Ishikawa (cell line): ENCODE measurements at regions not wholly inside any gene's neighbourhood (a gene's known extent, or its start where the extent isn't known, plus 50 kb on each side); places are given as distances from the start of the nearest gene placed in this dataset.

Source experiments
- CEBPB ChIP-seq: IDR thresholded peaks from 2 replicates; pipeline ENCODE4 v1.6.1; 2012
- CREB1 ChIP-seq: IDR thresholded peaks from 2 replicates; pipeline ENCODE4 v1.6.1; 2012; ENCODE audit warnings: low read depth
- EGR1 ChIP-seq: IDR thresholded peaks from 2 replicates; pipeline ENCODE4 v1.6.1; 2012
- EP300 ChIP-seq: IDR thresholded peaks from 2 replicates; pipeline ENCODE4 v1.6.1; 2012; ENCODE audit warnings: borderline replicate concordance
- FOXM1 ChIP-seq: IDR thresholded peaks from 2 replicates; pipeline ENCODE4 v1.6.1; 2012; ENCODE audit warnings: low read depth, borderline replicate concordance
- NFIC ChIP-seq: IDR thresholded peaks from 2 replicates; pipeline ENCODE4 v1.6.1; 2012
- RAD21 ChIP-seq: IDR thresholded peaks from 2 replicates; pipeline ENCODE4 v1.6.1; 2012; ENCODE audit warnings: low read depth
- TAF1 ChIP-seq: IDR thresholded peaks from 2 replicates; pipeline ENCODE4 v1.6.1; 2012; ENCODE audit warnings: low read depth, mild to moderate bottlenecking
- TCF12 ChIP-seq: IDR thresholded peaks from 2 replicates; pipeline ENCODE4 v1.6.1; 2012; ENCODE audit warnings: low read depth
- TEAD4 ChIP-seq: IDR thresholded peaks from 2 replicates; pipeline ENCODE4 v1.6.1; 2012
- YY1 ChIP-seq: IDR thresholded peaks from 2 replicates; pipeline ENCODE4 v1.6.1; 2012; ENCODE audit warnings: low read depth
- ZBTB7A ChIP-seq: IDR thresholded peaks from 2 replicates; pipeline ENCODE4 v1.6.1; 2012; ENCODE audit warnings: low read depth
- TF ChIP-seq, protein P1 (sequence below): IDR thresholded peaks from 2 replicates; pipeline ENCODE4 v1.6.1; 2012
- TF ChIP-seq, protein P2 (sequence below): IDR thresholded peaks from 2 replicates; pipeline ENCODE4 v1.6.1; 2012
- TF ChIP-seq, protein P3 (sequence below): IDR thresholded peaks from 2 replicates; pipeline ENCODE4 v1.6.1; 2012; ENCODE audit warnings: low read depth, mild to moderate bottlenecking

DNA sequence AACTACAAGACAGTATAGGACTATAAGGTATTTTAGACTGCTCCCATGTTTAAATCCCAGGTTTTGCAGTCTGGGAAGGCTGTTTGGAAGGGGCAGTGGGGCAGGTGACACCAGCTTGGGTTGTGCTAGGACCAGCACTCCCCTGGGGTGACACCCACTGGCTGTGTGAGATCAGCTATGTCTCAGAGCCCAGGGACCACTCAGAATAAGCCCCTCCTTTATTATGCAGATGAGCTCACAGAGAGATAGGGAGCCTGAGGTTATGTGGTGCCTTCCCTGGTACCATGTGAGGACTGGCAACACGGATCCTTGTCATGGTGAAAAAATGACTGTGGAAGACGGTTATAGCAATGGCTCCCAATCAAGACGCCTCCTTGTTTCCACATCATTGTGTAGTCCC, 71.0 kb downstream of the NENF start:
- TF ChIP-seq FOXM1: no peak
- no peak for TF ChIP-seq EGR1
- no peak for TF ChIP-seq TCF12
- TF ChIP-seq, protein P1, sequence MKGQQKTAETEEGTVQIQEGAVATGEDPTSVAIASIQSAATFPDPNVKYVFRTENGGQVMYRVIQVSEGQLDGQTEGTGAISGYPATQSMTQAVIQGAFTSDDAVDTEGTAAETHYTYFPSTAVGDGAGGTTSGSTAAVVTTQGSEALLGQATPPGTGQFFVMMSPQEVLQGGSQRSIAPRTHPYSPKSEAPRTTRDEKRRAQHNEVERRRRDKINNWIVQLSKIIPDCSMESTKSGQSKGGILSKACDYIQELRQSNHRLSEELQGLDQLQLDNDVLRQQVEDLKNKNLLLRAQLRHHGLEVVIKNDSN: no peak
- no peak for TF ChIP-seq TAF1
- TF ChIP-seq, protein P2, sequence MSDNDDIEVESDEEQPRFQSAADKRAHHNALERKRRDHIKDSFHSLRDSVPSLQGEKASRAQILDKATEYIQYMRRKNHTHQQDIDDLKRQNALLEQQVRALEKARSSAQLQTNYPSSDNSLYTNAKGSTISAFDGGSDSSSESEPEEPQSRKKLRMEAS: no peak
- no peak for TF ChIP-seq YY1
- TF ChIP-seq, protein P3, sequence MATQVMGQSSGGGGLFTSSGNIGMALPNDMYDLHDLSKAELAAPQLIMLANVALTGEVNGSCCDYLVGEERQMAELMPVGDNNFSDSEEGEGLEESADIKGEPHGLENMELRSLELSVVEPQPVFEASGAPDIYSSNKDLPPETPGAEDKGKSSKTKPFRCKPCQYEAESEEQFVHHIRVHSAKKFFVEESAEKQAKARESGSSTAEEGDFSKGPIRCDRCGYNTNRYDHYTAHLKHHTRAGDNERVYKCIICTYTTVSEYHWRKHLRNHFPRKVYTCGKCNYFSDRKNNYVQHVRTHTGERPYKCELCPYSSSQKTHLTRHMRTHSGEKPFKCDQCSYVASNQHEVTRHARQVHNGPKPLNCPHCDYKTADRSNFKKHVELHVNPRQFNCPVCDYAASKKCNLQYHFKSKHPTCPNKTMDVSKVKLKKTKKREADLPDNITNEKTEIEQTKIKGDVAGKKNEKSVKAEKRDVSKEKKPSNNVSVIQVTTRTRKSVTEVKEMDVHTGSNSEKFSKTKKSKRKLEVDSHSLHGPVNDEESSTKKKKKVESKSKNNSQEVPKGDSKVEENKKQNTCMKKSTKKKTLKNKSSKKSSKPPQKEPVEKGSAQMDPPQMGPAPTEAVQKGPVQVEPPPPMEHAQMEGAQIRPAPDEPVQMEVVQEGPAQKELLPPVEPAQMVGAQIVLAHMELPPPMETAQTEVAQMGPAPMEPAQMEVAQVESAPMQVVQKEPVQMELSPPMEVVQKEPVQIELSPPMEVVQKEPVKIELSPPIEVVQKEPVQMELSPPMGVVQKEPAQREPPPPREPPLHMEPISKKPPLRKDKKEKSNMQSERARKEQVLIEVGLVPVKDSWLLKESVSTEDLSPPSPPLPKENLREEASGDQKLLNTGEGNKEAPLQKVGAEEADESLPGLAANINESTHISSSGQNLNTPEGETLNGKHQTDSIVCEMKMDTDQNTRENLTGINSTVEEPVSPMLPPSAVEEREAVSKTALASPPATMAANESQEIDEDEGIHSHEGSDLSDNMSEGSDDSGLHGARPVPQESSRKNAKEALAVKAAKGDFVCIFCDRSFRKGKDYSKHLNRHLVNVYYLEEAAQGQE: no peak
- no peak for TF ChIP-seq CREB1
- TF ChIP-seq TEAD4: no peak
- no peak for TF ChIP-seq ZBTB7A
- TF ChIP-seq EP300: no peak
- TF ChIP-seq RAD21: no peak
- no peak for TF ChIP-seq CEBPB
- no peak for TF ChIP-seq NFIC

DNA sequence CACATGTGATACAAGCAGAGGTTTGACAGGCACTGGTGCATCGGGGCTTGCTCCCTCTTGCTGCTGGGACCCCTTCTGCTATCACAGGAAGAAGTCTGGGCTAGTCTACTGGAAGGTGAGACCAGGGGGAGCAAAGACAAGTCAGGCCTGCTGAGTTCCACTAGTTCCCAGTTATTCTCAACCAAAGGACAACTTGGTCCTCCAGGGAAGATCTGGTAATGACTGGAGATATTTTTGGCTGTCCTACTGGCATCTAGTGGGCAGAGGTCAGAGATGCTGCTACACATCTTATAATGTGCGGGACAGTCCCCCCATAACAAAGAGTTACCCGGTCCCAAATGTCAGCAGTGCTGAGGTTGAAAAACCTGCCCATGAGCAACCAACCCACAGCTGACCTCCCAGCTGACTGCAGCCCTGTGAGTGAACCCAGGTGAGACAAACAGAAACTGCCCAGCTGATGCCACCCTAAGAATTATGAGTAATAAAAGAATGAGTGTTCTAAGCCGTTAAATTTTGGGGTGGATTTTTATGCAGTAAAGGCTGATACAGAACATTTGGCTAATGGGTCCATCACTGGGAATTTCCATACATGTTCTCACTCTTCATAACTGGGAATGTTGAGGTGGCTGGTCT, 71.6 kb downstream of the NENF start:
- no peak for TF ChIP-seq RAD21
- TF ChIP-seq, protein P2: no peak
- TF ChIP-seq, protein P1: no peak
- TF ChIP-seq NFIC: no peak
- no peak for TF ChIP-seq YY1
- TF ChIP-seq, protein P3: no peak
- TF ChIP-seq CEBPB: no peak
- TF ChIP-seq EGR1: no peak
- no peak for TF ChIP-seq FOXM1

DNA sequence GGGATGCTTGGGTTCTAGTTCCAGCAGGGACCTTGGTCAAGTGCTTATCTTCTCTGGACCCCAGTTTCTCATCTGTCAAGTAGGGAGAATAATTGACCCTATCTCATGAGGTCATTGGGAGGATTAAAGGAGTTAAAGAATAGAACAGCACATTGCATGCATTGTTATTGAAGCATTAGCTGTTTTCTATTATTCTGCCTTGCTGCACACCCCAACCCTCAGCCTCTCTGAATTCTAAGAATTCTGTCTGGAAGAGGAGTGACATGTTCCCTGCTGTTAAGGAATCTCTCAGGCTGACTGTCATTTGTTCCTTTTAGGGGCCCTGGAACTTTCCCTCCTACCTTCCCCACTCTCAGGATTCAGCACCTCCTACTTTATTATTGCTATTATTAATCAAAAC, 73.9 kb downstream of the NENF start:
- TF ChIP-seq FOXM1 (peak; percentile 72), EP300 (peak; percentile 93), ZBTB7A (no peak), NFIC (peak; percentile 65), TEAD4 (peak; percentile 92), TCF12 (peak; percentile 83)

DNA sequence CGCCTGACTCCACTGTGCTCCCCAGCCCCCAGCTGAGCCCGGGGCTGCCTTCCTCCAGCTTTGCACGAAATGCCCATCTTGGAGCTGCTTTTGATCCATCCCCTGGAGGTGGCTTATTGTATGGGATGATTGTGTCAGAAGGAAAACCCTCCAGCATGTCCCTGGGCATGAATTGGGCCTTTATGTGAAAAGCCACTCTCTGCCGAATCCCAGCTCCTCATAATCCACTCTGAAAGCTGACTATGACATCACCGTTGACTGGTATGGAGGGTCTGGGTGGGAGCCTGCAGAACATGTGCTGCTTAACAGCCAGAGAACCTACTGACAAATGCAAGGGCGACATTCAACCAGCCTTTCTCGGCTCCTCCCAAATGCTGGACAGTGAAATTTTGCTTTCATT, 74.6 kb downstream of the NENF start:
- TF ChIP-seq EP300: no peak
- TF ChIP-seq RAD21: no peak

DNA sequence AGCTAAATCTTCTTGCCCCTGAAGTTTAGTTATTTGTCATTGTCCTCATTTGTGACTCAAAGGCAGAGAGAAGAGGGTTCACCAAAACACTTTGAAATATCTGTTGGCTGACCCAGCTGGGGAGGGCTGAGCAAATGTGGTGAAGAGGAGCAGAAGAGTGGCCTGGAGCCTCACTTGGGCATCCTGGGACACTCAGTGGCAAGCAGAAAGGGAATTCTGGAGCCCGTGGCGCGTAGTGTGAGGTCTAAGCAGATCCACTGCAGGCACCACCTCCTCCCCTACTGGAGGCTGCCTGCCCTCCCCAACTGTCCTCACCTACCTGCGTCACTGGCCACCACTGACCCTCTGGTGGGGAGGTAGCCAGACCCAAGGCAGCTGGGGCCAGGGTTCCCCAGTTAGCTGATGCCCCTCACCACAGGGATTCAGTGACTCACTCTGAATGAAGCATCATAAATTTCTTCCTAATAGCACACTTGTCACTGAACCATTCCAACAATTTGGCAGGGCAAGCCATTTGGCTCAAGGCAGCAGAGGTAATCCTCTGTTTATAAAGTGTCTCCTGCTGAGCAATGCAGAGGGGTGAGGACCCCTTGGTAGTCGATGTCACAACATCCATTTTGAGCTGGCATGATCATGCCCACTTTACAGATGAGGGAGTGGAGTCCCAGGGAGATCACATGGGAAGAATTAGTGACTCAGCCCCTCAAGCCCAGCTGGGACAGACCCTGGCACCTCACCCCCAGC, 80.3 kb downstream of the NENF start:
- TF ChIP-seq NFIC (peak; percentile 100), RAD21 (peak; percentile 26), CEBPB (peak; percentile 96), EP300 (peak; percentile 100), TCF12 (peak; percentile 100), YY1 (peak; percentile 73; the same call in 1 of the 2 replicates), TAF1 (no peak), ZBTB7A (peak; percentile 96), CREB1 (peak; percentile 77), FOXM1 (peak; percentile 99), EGR1 (no peak), TEAD4 (peak; percentile 100)
- TF ChIP-seq, protein P2: peak; percentile 78
- TF ChIP-seq, protein P1: peak; percentile 66
- TF ChIP-seq, protein P3: peak; percentile 45; the same call in 1 of the 2 replicates
